IMR-90 (cell line): ENCODE measurements at regions not wholly inside any gene's neighbourhood (a gene's known extent, or its start where the extent isn't known, plus 50 kb on each side); places are given as distances from the start of the nearest gene placed in this dataset.

Experiments
- ATAC-seq: fragments of 200-7000 bp; cut with Tn5 transposase; 2 replicates; pipeline ENCODE4 v1.9.1; 2020; ENCODE audit warnings: low read depth, mild to moderate bottlenecking, moderate library complexity
- BruUV-seq: library from RNA; stranded (reverse); fragments of 400-500 nt; replicated peaks from 2 replicates; lab custom pipeline; 2021; lab: Mats Ljungman, UMichigan
- CTCF ChIA-PET: fragments of 300-600 bp; formaldehyde crosslinking; extraction: SDS; loops from one replicate; lab custom pipeline; 2021; ENCODE audit warnings: antibody characterized with exemption; lab: Yijun Ruan, JAX
- POLR2A ChIA-PET: fragments of 300-600 bp; sonication (Branson Sonifier 250); formaldehyde crosslinking; loops from one replicate; lab custom pipeline; 2022; ENCODE audit warnings: antibody characterized with exemption; ENCODE audit not compliant: unreplicated experiment; lab: Charles Lee
- DNase-seq: peaks from one replicate; pipeline ENCODE4 v3.0.0; 2013
- H2AFZ ChIP-seq: replicated peaks from 2 replicates; pipeline ENCODE3; 2013; ENCODE audit warnings: low read length, mild to moderate bottlenecking; ENCODE audit not compliant: poor library complexity
- H2AK5ac ChIP-seq: 2 replicates; pipeline ENCODE4 v1.6.1; 2013; ENCODE audit warnings: low read depth, low read length, inconsistent platforms
- H2AK9ac ChIP-seq: replicated peaks from 2 replicates; pipeline ENCODE3; 2013; ENCODE audit warnings: mild to moderate bottlenecking, low read depth, low read length, moderate library complexity; ENCODE audit not compliant: poor library complexity
- H2BK120ac ChIP-seq: 2 replicates; pipeline ENCODE4 v1.6.1; 2013; ENCODE audit warnings: low read depth, low read length, inconsistent platforms
- H2BK15ac ChIP-seq: 3 replicates; pipeline ENCODE4 v1.6.1; 2013; ENCODE audit warnings: low read depth, low read length, inconsistent platforms
- H2BK20ac ChIP-seq: 2 replicates; pipeline ENCODE4 v1.6.1; 2013; ENCODE audit warnings: low read depth, mild to moderate bottlenecking, inconsistent platforms, low read length, moderate library complexity
- H2BK5ac ChIP-seq: 2 replicates; pipeline ENCODE4 v1.6.1; 2013; ENCODE audit warnings: mild to moderate bottlenecking, low read depth, low read length, inconsistent platforms; ENCODE audit not compliant: poor library complexity, severe bottlenecking
- H3K14ac ChIP-seq: replicated peaks from 2 replicates; pipeline ENCODE4 v1.6.1; 2013; ENCODE audit warnings: low read depth, low read length, inconsistent platforms
- H3K18ac ChIP-seq: 2 replicates; pipeline ENCODE4 v1.6.1; 2013; ENCODE audit warnings: low read depth, low read length, control low read depth
- H3K23ac ChIP-seq: 2 replicates; pipeline ENCODE4 v1.6.1; 2013; ENCODE audit warnings: low read depth, low read length, inconsistent platforms
- H3K27ac ChIP-seq: 2 replicates; pipeline ENCODE4 v1.5.1; 2013; ENCODE audit warnings: mild to moderate bottlenecking, control low read depth, low read length; ENCODE audit not compliant: insufficient read depth
- H3K27me3 ChIP-seq: 2 replicates; pipeline ENCODE4 v1.6.1; 2013; ENCODE audit warnings: low read length; ENCODE audit not compliant: control insufficient read depth, insufficient read depth
- H3K36me3 ChIP-seq: 2 replicates; pipeline ENCODE4 v1.6.1; 2013; ENCODE audit warnings: low read length, mixed read lengths; ENCODE audit not compliant: control insufficient read depth, insufficient read depth
- H3K4ac ChIP-seq: 2 replicates; pipeline ENCODE4 v1.6.1; 2013; ENCODE audit warnings: low read depth, low read length, inconsistent platforms
- H3K4me1 ChIP-seq: 2 replicates; pipeline ENCODE4 v1.6.1; 2013; ENCODE audit warnings: low read length, mixed read lengths; ENCODE audit not compliant: control insufficient read depth, insufficient read depth
- H3K4me2 ChIP-seq: 2 replicates; pipeline ENCODE4 v1.6.1; 2013; ENCODE audit warnings: low read depth, mild to moderate bottlenecking, control low read depth, low read length, moderate library complexity
- H3K4me3 ChIP-seq: 2 replicates; pipeline ENCODE4 v1.5.1; 2013; ENCODE audit warnings: low read depth, mild to moderate bottlenecking, control low read depth, low read length, moderate library complexity; ENCODE audit not compliant: insufficient read depth
- H3K56ac ChIP-seq: 2 replicates; pipeline ENCODE4 v1.6.1; 2013; ENCODE audit warnings: low read length, inconsistent platforms; ENCODE audit not compliant: insufficient read depth; ENCODE audit errors: extremely low read depth
- H3K79me1 ChIP-seq, 2 experiments: 2 replicates each; pipeline ENCODE4 v1.6.1; 2013; ENCODE audit warnings: low read length in 2 of 2, inconsistent platforms in 1 of 2, low read depth in 1 of 2
- H3K9ac ChIP-seq: 2 replicates; pipeline ENCODE4 v1.6.1; 2013; ENCODE audit warnings: low read depth, low read length, control low read depth
- H3K9me1 ChIP-seq: 2 replicates; pipeline ENCODE4 v1.6.1; 2013; ENCODE audit warnings: low read length, inconsistent platforms; ENCODE audit not compliant: insufficient read depth
- H3K9me3 ChIP-seq: 2 replicates; pipeline ENCODE4 v1.6.1; 2013; ENCODE audit warnings: low read length; ENCODE audit not compliant: control insufficient read depth, insufficient read depth
- H4K20me1 ChIP-seq: 2 replicates; pipeline ENCODE4 v1.6.1; 2013; ENCODE audit warnings: low read length, inconsistent platforms; ENCODE audit not compliant: insufficient read depth
- H4K5ac ChIP-seq: 2 replicates; pipeline ENCODE4 v1.6.1; 2013; ENCODE audit warnings: mild to moderate bottlenecking, low read depth, low read length, control low read depth
- H4K8ac ChIP-seq, 2 experiments: 2 replicates each; pipeline ENCODE4 v1.6.1; 2013; ENCODE audit warnings: low read depth in 2 of 2, low read length in 2 of 2, control low read depth in 1 of 2, inconsistent platforms in 1 of 2
- H4K91ac ChIP-seq: 2 replicates; pipeline ENCODE4 v1.6.1; 2013; ENCODE audit warnings: low read depth, low read length, inconsistent platforms; ENCODE audit not compliant: insufficient read depth
- MAZ ChIP-seq: IDR thresholded peaks from 2 replicates; pipeline ENCODE4 v1.6.1; 2012; ENCODE audit warnings: low read depth, mild to moderate bottlenecking, low read length, improper control_type of control experiment, moderate library complexity, borderline replicate concordance
- WGBS, 2 experiments: methylation state at CpG; one replicate each; pipeline versions ENCODE4 v1.1.5 to v1.1.7; 2013; ENCODE audit warnings: missing lambda C conversion rate in 2 of 2; ENCODE audit not compliant: insufficient read length in 1 of 2; ENCODE audit errors: extremely low coverage in 2 of 2; 5-methylcytosine and 5-hydroxymethylcytosine counted together
- dilution Hi-C: fragments of 300-500 bp; cut with HindIII; formaldehyde crosslinking; loops from one replicate; pipeline ENCODE4 v1.14.3; 2018; ENCODE audit warnings: low sequenced_read_pairs; ENCODE audit not compliant: unreplicated experiment
- in situ Hi-C: fragments of 300-500 bp; cut with MboI; formaldehyde crosslinking; loops from 3 replicates; pipeline ENCODE4 v1.14.3; 2019; ENCODE audit warnings: low sequenced_read_pairs, inconsistent platforms, mixed read lengths
- intact Hi-C: fragments of 100-400 bp; cut with micrococcal nuclease; formaldehyde crosslinking; loops from 2 replicates; pipeline ENCODE4 v1.10.0; 2022
- TF ChIP-seq, protein P1 (sequence below): fragments of 150-350 bp; IDR thresholded peaks from 2 replicates; pipeline ENCODE4 v1.6.1; 2016; ENCODE audit warnings: low read depth, mild to moderate bottlenecking, low read length, moderate library complexity, borderline replicate concordance

DNA sequence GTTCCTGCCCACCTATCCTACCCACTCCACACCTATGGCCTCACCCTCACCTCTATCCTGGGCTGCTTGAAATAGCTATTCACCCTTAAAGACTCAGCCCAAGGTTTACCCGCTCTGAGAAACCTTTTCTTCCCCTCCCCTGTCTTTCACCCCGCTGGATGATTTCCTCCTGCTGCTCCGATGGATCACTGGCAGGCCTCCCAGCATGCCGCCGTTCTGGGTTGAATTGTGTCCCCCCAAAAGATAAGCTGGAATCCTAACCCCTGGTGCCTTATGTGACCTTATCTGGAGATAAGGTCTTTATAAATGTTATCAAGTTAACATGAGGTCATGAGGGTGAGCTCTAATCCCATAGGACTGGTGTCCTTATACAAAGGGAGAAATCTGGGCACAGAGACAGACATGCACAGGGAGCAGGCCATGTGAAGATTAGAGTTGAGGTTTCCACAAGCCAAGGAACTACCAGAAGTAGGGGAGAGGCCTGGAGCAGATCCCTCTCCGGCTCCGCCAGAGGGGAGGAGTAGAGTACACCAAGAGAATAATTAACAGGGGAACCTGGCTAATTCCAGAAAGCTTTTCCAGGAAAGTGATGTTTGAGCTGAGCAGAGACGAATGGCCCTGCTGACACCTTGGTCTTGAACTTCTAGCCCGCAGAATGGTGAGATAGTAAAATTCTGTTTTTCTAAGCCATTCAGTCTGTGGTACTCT, 110.0 kb upstream of the SERBP1 start:
- Histone ChIP-seq H3K9me1 (peaks cover 3% of the 10 kb centered on the region; the same call in 1 of the 2 replicates), H4K8ac (no peak overlapping the region), H2BK15ac (peak overlapping the region; percentile 40; the same call in 1 of the 3 replicates), H3K18ac (no peak overlapping the region), H3K4me3 (no peak overlapping the region), H3K79me1 (no peaks in the 10 kb centered on the region), H2AK5ac (no peak overlapping the region), H3K9ac (no peak overlapping the region), H3K27me3 (no peaks in the 10 kb centered on the region), H3K4me2 (no peak overlapping the region), H3K4ac (no peak overlapping the region), H3K27ac (no peak overlapping the region), H4K5ac (no peak overlapping the region), H3K56ac (no peak overlapping the region), H2BK20ac (no peak overlapping the region), H3K36me3 (no peaks in the 10 kb centered on the region), H3K9me3 (no peaks in the 10 kb centered on the region), H3K23ac (no peak overlapping the region; the same call in 1 of the 2 replicates), H4K91ac (no peak overlapping the region), H4K20me1 (no peaks in the 10 kb centered on the region), H2AK9ac (no peak overlapping the region), H3K4me1 (no peaks in the 10 kb centered on the region), H2AFZ (no peak overlapping the region), H3K14ac (no peak overlapping the region), H2BK5ac (no peak overlapping the region), H2BK120ac (no peak overlapping the region)
- WGBS, 2 experiments: 100% methylated on average over 2 of the region's 9 CpGs; no CpG with 5 or more reads in 1 of the 2 experiments
- CTCF ChIA-PET: interaction anchor here (2.1 to 3.0 kb wide), 2 partner anchors 16 to 220 kb away, joined by 7 to 9 read pairs; no protein-coding TSS in a partner anchor
- no TSS peak for BruUV-seq
- POLR2A ChIA-PET: no interaction called here
- ATAC-seq: no peak
- no peak for DNase-seq
- no peak for TF ChIP-seq MAZ
- TF ChIP-seq, protein P1, sequence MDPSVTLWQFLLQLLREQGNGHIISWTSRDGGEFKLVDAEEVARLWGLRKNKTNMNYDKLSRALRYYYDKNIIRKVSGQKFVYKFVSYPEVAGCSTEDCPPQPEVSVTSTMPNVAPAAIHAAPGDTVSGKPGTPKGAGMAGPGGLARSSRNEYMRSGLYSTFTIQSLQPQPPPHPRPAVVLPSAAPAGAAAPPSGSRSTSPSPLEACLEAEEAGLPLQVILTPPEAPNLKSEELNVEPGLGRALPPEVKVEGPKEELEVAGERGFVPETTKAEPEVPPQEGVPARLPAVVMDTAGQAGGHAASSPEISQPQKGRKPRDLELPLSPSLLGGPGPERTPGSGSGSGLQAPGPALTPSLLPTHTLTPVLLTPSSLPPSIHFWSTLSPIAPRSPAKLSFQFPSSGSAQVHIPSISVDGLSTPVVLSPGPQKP: no peak
- dilution Hi-C loops: no loop called here
- in situ Hi-C loops: loop anchor here (25.0 kb wide), 1 partner anchor 822 kb away; no protein-coding TSS in a partner anchor
- intact Hi-C loops: loop anchor here (5.0 kb wide), 1 partner anchor 682 kb away; no protein-coding TSS in a partner anchor
